HG02852 (cell line): ENCODE measurements at regions not wholly inside any gene's neighbourhood (a gene's known extent, or its start where the extent isn't known, plus 50 kb on each side); places are given as distances from the start of the nearest gene placed in this dataset.

Experiments used
- ATAC-seq: cut with Tn5 transposase; IDR thresholded peaks from one replicate; pipeline ENCODE4 v1.9.1; 2021; ENCODE audit warnings: mild to moderate bottlenecking, moderate library complexity; ENCODE audit not compliant: unreplicated experiment

GRCh38 chr18:77650799-77651385 is 401.2 kb downstream of the GALR1 start:
- ATAC-seq: peak; percentile 75

GRCh38 chr18:77651441-77651840 is 401.8 kb downstream of the GALR1 start:
- no peak for ATAC-seq

GRCh38 chr18:77653792-77654191 is 404.1 kb downstream of the GALR1 start:
- ATAC-seq: no peak

GRCh38 chr18:77654302-77654701 is 404.7 kb downstream of the GALR1 start:
- no peak for ATAC-seq

GRCh38 chr18:77657651-77658298 is 408.1 kb downstream of the GALR1 start:
- no peak for ATAC-seq

- no peak for ATAC-seq
These were observed 408.6 kb downstream of the GALR1 start for GRCh38 chr18:77658299-77658662.

GRCh38 chr18:77658751-77659448 is 409.3 kb downstream of the GALR1 start:
- no peak for ATAC-seq

- no peak for ATAC-seq
These were observed 417.0 kb downstream of the GALR1 start for GRCh38 chr18:77666613-77667012.

GRCh38 chr18:77668219-77668618 is 418.6 kb downstream of the GALR1 start:
- no peak for ATAC-seq

GRCh38 chr18:77669331-77669730 is 419.7 kb downstream of the GALR1 start:
- ATAC-seq: no peak

GRCh38 chr18:77671456-77672167 is 422.0 kb downstream of the GALR1 start:
- ATAC-seq: no peak

- ATAC-seq: no peak
These were observed 427.3 kb downstream of the GALR1 start for GRCh38 chr18:77676910-77677309.

GRCh38 chr18:77677536-77677935 is 427.9 kb downstream of the GALR1 start:
- no peak for ATAC-seq

GRCh38 chr18:77679869-77680268 is 430.2 kb downstream of the GALR1 start:
- ATAC-seq: no peak

- no peak for ATAC-seq
These were observed 450.4 kb downstream of the GALR1 start for GRCh38 chr18:77700051-77700450.

- ATAC-seq: no peak
These were observed 452.3 kb downstream of the GALR1 start for GRCh38 chr18:77701977-77702376.

GRCh38 chr18:77702686-77703085 is 453.0 kb downstream of the GALR1 start:
- no peak for ATAC-seq

- ATAC-seq: no peak
These were observed 455.7 kb downstream of the GALR1 start for GRCh38 chr18:77705301-77705700.

- ATAC-seq: no peak
These were observed 459.3 kb downstream of the GALR1 start for GRCh38 chr18:77708826-77709506.

- no peak for ATAC-seq
These were observed 461.4 kb downstream of the GALR1 start for GRCh38 chr18:77711096-77711495.

- ATAC-seq: no peak
These were observed 465.1 kb downstream of the GALR1 start for GRCh38 chr18:77714716-77715115.
